ENCODE measurements at regions not wholly inside any gene's neighbourhood (a gene's known extent, or its start where the extent isn't known, plus 50 kb on each side); places are given as distances from the start of the nearest gene placed in this dataset.

DNA sequence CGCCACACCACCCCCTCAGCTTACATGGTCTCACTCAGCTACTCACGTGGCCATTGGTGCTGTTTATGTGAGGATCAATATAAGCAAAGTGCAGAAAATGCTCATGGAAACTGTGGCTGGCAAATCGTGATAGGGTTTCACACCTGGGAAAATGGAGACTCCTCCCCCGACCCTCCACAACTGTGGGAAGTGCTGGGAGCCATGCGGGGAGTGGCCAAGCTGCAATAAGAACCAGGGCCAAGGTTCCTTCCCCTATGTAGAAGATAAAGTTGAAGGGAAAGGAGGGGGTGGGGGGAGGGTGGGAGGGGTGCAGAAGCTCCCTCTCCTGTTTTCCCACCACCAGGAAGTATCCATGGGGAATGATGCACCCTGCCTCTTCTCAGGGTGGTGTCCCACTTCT is 145.5 kb upstream of the MAMLD1 start:
- WGBS, 2 donors: 38 to 77% methylated on average over 5 of the region's 5 CpGs

GRCh38 chrX:150219374-150220185 is 143.5 kb upstream of the MAMLD1 start:
- no peak overlapping the region for H3K27ac ChIP-seq
- TF ChIP-seq EP300 (IDR thresholded peaks at IDR 0.05) (no peak), POLR2AphosphoS5 (IDR thresholded peaks at IDR 0.05) (no peak), POLR2A (IDR thresholded peaks at IDR 0.05) (no peak)
- TF ChIP-seq, protein P1, sequence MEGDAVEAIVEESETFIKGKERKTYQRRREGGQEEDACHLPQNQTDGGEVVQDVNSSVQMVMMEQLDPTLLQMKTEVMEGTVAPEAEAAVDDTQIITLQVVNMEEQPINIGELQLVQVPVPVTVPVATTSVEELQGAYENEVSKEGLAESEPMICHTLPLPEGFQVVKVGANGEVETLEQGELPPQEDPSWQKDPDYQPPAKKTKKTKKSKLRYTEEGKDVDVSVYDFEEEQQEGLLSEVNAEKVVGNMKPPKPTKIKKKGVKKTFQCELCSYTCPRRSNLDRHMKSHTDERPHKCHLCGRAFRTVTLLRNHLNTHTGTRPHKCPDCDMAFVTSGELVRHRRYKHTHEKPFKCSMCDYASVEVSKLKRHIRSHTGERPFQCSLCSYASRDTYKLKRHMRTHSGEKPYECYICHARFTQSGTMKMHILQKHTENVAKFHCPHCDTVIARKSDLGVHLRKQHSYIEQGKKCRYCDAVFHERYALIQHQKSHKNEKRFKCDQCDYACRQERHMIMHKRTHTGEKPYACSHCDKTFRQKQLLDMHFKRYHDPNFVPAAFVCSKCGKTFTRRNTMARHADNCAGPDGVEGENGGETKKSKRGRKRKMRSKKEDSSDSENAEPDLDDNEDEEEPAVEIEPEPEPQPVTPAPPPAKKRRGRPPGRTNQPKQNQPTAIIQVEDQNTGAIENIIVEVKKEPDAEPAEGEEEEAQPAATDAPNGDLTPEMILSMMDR (IDR thresholded peaks at IDR 0.05): no peak
- no peaks in the 10 kb centered on the region for H3K36me3 ChIP-seq
- H3K4me1 ChIP-seq: no peaks in the 10 kb centered on the region
- intact Hi-C loops (cut with DNase I): no loop called here
- H3K27me3 ChIP-seq: no peaks in the 10 kb centered on the region
- H3K4me3 ChIP-seq: no peak overlapping the region
- no peaks in the 10 kb centered on the region for H3K9me3 ChIP-seq
- DNase-seq: no peak
- WGBS, 2 donors: 82 to 85% methylated on average over 17 of the region's 17 CpGs

More for the DNA sequence above, 145.5 kb upstream of the MAMLD1 start:
- no peaks in the 10 kb centered on the region for H3K4me1 ChIP-seq
- no peaks in the 10 kb centered on the region for H3K36me3 ChIP-seq
- intact Hi-C loops (cut with DNase I): no loop called here
- H3K9me3 ChIP-seq: no peaks in the 10 kb centered on the region
- no peak for DNase-seq
- no peak overlapping the region for H3K27ac ChIP-seq
- TF ChIP-seq EP300 (IDR thresholded peaks at IDR 0.05) (no peak), POLR2A (IDR thresholded peaks at IDR 0.05) (no peak), POLR2AphosphoS5 (IDR thresholded peaks at IDR 0.05) (no peak)
- TF ChIP-seq, protein P1 (IDR thresholded peaks at IDR 0.05): no peak
- H3K4me3 ChIP-seq: no peak overlapping the region
- no peaks in the 10 kb centered on the region for H3K27me3 ChIP-seq

DNA sequence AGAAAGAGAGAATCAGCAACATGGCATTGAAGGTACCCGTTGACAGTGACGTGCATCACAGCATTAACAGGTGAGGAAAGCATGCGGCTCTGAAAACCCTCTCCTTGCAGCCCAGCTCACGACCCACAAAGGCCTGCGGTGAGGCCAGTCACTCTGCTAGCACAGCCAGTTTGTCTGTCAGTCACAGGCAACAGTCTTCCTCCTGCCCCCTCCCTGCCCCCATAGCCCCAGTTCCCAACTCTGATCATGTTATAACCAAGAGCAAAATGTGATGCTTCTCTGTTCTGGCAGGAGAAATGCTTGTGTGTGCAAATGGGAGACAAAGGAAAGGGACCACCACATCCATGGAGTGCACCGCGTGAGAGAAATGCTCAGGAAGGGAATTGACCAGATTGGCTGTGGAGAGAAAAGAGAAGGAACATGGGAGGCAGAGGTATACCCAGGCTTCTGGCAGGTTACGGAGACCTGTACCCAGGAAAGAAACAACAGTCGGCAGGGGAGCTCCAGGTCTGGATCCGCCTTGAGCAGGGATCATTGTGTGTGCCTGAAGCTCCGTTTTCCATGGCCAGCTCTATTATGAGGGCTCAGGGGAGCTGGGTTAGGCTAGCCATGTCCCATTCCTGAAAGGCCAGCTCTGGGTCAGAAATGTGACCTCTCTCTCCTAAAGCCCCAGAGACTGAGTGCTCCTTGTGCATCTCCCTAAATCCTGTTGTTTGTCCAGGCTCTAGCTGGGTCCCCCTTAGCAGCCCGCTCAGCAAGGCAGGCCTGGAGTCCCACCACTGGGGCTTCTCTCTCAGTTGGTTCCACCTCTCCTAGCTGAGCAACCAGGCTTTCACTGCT is 139.7 kb upstream of the MAMLD1 start:
- intact Hi-C loops (cut with DNase I): no loop called here
- no peak for DNase-seq

DNA sequence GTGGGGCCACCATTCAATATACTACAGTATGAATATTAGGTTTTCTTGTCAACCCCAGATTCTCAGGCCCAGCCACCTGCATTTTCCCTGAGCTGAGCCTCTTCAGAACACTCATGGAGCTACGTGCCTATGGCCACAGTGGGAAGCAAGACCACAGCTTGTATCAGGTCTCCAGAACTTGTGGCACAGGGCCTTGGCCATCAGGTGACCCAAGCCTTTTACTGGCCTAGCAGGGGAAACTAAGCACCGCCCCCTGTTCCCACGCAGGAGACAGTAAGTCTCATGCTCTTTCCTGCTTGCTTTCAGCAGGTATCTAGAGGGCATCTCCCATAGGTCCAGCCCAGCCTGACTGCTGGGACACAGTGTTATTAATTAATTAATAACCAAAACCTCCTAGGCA is 138.4 kb upstream of the MAMLD1 start:
- H3K36me3 ChIP-seq: no peaks in the 10 kb centered on the region
- TF ChIP-seq POLR2A (IDR thresholded peaks at IDR 0.05) (no peak), POLR2AphosphoS5 (IDR thresholded peaks at IDR 0.05) (no peak), EP300 (IDR thresholded peaks at IDR 0.05) (no peak)
- TF ChIP-seq, protein P1 (IDR thresholded peaks at IDR 0.05): no peak
- intact Hi-C loops (cut with DNase I): no loop called here
- DNase-seq: no peak
- 67 to 83% methylated on average over 3 of the region's 3 CpGs for WGBS, 2 donors
- H3K27ac ChIP-seq: no peak overlapping the region
- H3K4me1 ChIP-seq: no peaks in the 10 kb centered on the region
- H3K9me3 ChIP-seq: no peaks in the 10 kb centered on the region
- no peak overlapping the region for H3K4me3 ChIP-seq
- no peaks in the 10 kb centered on the region for H3K27me3 ChIP-seq

More for the DNA sequence above, 139.7 kb upstream of the MAMLD1 start:
- WGBS, 2 donors: 92 to 93% methylated on average over 12 of the region's 12 CpGs
- Histone ChIP-seq H3K36me3 (no peaks in the 10 kb centered on the region), H3K27ac (no peak overlapping the region), H3K4me3 (no peak overlapping the region), H3K9me3 (no peaks in the 10 kb centered on the region), H3K27me3 (no peaks in the 10 kb centered on the region), H3K4me1 (no peaks in the 10 kb centered on the region)
- TF ChIP-seq, protein P1 (IDR thresholded peaks at IDR 0.05): no peak
- no peak for TF ChIP-seq EP300 (IDR thresholded peaks at IDR 0.05)
- TF ChIP-seq POLR2AphosphoS5 (IDR thresholded peaks at IDR 0.05): no peak
- TF ChIP-seq POLR2A (IDR thresholded peaks at IDR 0.05): no peak
